Umbilical cord (tissue), 1 donor: ENCODE measurements at regions not wholly inside any gene's neighbourhood (a gene's known extent, or its start where the extent isn't known, plus 50 kb on each side); places are given as distances from the start of the nearest gene placed in this dataset.

Source experiments
- DNase-seq: peaks from one replicate; pipeline ENCODE4 v3.0.0-alpha.2; 2015; ENCODE audit warnings: low spot score

- DNase-seq, result no peak
Measured at GRCh38 chr12:44961887-44962286, 85.8 kb upstream of the NELL2 start.

- DNase-seq, result no peak
Measured at GRCh38 chr12:44960856-44961255, 84.7 kb upstream of the NELL2 start.

GRCh38 chr12:44960423-44960822, 84.3 kb upstream of the NELL2 start:
- DNase-seq, result no peak

GRCh38 chr12:44947163-44947562, 71.0 kb upstream of the NELL2 start:
- no peak for DNase-seq

- DNase-seq, result no peak
Measured at GRCh38 chr12:44942714-44943113, 66.6 kb upstream of the NELL2 start.

GRCh38 chr12:44930972-44931600, 55.0 kb upstream of the NELL2 start:
- DNase-seq, result peak; percentile 79

- DNase-seq, result no peak
Measured at GRCh38 chr12:44929236-44929885, 53.2 kb upstream of the NELL2 start.
